Stomach (tissue), 8 donors: ENCODE measurements at regions not wholly inside any gene's neighbourhood (a gene's known extent, or its start where the extent isn't known, plus 50 kb on each side); places are given as distances from the start of the nearest gene placed in this dataset.

ENCODE experiments used
- DNase-seq, 2 donors: peaks; one replicate each; pipeline versions ENCODE4 v3.0.0 to v3.0.0-alpha.2; 2013 to 2019
- H3K27ac ChIP-seq, 5 donors: fragments of 200-600 bp in 4 of 5; sonication (generic) in 4 of 5; one replicate each; pipeline ENCODE4 v1.5.1; 2013 to 2019; ENCODE audit warnings: mild to moderate bottlenecking in 1 of 5, moderate library complexity in 1 of 5
- H3K27me3 ChIP-seq, 3 donors: fragments of 200-600 bp; sonication (generic); one replicate each; pipeline ENCODE4 v1.5.1; 2017 to 2019; ENCODE audit warnings: mixed run types in 1 of 3
- H3K36me3 ChIP-seq, 4 donors: fragments of 200-600 bp; sonication (generic); 1 replicate in 3 of 4; 2 replicates in 1 of 4; pipeline ENCODE4 v1.5.1; 2016 to 2019
- H3K4me1 ChIP-seq, 4 donors: fragments of 200-600 bp; sonication (generic); one replicate each; pipeline ENCODE4 v1.5.1; 2016 to 2019
- H3K4me3 ChIP-seq, 4 donors: fragments of 200-600 bp; sonication (generic) in 3 of 4; one replicate each; pipeline ENCODE4 v1.5.1; 2016 to 2019; ENCODE audit warnings: mild to moderate bottlenecking in 1 of 4
- H3K9me3 ChIP-seq, 4 donors: fragments of 200-600 bp; sonication (generic); one replicate each; pipeline ENCODE4 v1.5.1; 2016 to 2019
- EP300 ChIP-seq: sonication (generic); formaldehyde crosslinking; IDR thresholded peaks from one replicate; pipeline ENCODE4 v1.6.1; 2017; ENCODE audit warnings: antibody characterized with exemption
- POLR2A ChIP-seq, 4 donors: fragments of 450-650 bp; IDR thresholded peaks; one replicate each; pipeline ENCODE4 v1.6.1; 2016; ENCODE audit warnings: antibody characterized with exemption in 4 of 4, control low read depth in 2 of 4, mild to moderate bottlenecking in 1 of 4, moderate library complexity in 1 of 4
- POLR2AphosphoS5 ChIP-seq, 3 donors: sonication (generic); formaldehyde crosslinking; IDR thresholded peaks; one replicate each; pipeline ENCODE4 v1.6.1; 2016; ENCODE audit warnings: antibody characterized with exemption in 3 of 3
- WGBS, 5 donors: extraction: QIAGEN DNeasy Blood & Tissue Kit in 3 of 5; methylation state at CpG; one replicate each; pipeline versions ENCODE4 v1.1.5 to v1.1.7; 2013 to 2018; 5-methylcytosine and 5-hydroxymethylcytosine counted together
- intact Hi-C: fragments of 100-400 bp; cut with DNase I; formaldehyde crosslinking; loops from one replicate; pipeline ENCODE4 v1.15.1; 2023; ENCODE audit warnings: low total_unique reads
- TF ChIP-seq, protein P1 (sequence below), 7 experiments: fragments of 450-650 bp in 4 of 7; fragments of 200-600 bp in 3 of 7; sonication (generic) in 3 of 7; IDR thresholded peaks; one replicate each; pipeline ENCODE4 v1.5.1; 2016 to 2019; ENCODE audit warnings: antibody characterized with exemption in 7 of 7, control low read depth in 2 of 7, mild to moderate bottlenecking in 1 of 7
- donor health status: healthy with polysubstance abuse.
- donor health status: Bipolar disorder and iron deficiency.
- donor health status: healthy.

DNA sequence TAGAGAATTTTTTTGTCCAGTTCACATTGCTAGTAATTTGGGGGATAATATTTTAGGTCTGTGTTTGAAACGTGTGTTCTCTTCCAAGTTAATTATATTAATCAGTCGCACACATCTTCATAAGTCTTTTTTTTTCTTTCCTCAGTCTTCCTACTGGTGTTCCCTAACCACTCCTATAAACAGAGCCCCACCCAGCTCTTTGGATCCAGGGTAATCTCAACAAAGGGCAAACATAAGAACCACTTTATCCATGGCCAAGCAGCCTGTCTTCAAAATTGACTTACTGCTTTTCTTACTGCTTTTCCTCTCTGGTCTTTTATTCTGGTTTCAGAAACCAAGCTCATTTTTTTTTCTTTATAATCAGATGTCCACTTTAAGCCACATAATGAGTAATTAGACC lies 266.8 kb upstream of the NECTIN3 start:
- DNase-seq = peak in 1 of 2 donors; percentile 28
- Histone ChIP-seq H3K27me3 (no peaks in the 10 kb centered on the region), H3K36me3 (no peaks in the 10 kb centered on the region), H3K4me1 (no peaks in the 10 kb centered on the region), H3K9me3 (no peaks in the 10 kb centered on the region), H3K4me3 (no peak overlapping the region), H3K27ac (no peak overlapping the region)
- 32 to 61% (median 44%) methylated on average over 2 of the region's 2 CpGs for WGBS, 5 donors
- intact Hi-C loops = no loop called here
- TF ChIP-seq POLR2AphosphoS5 (IDR thresholded peaks at IDR 0.05) (no peak), POLR2A (IDR thresholded peaks at IDR 0.05) (no peak), EP300 (no peak)
- TF ChIP-seq, protein P1, sequence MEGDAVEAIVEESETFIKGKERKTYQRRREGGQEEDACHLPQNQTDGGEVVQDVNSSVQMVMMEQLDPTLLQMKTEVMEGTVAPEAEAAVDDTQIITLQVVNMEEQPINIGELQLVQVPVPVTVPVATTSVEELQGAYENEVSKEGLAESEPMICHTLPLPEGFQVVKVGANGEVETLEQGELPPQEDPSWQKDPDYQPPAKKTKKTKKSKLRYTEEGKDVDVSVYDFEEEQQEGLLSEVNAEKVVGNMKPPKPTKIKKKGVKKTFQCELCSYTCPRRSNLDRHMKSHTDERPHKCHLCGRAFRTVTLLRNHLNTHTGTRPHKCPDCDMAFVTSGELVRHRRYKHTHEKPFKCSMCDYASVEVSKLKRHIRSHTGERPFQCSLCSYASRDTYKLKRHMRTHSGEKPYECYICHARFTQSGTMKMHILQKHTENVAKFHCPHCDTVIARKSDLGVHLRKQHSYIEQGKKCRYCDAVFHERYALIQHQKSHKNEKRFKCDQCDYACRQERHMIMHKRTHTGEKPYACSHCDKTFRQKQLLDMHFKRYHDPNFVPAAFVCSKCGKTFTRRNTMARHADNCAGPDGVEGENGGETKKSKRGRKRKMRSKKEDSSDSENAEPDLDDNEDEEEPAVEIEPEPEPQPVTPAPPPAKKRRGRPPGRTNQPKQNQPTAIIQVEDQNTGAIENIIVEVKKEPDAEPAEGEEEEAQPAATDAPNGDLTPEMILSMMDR (IDR thresholded peaks at IDR 0.05) = no peak

DNA sequence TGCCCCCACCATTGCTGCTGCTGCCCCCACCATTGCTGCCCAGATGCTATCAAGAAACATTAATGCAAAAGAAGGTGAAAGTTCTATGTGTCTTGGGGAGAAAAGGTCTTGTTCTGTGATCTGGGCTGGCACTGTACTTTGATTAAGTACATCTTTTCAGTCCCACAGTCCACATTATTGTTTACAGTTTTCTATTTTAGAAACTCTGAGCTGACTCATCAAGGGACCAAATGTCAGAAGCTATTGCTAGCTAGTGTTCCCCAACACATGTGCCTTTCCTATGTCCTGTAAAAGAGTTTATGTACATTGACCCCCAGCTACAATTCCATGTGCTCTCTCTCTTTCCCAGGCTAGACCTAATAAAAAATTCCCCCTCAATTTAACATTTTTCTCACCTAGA lies 264.7 kb upstream of the NECTIN3 start:
- no peaks in the 10 kb centered on the region for H3K9me3 ChIP-seq
- TF ChIP-seq, protein P1 (IDR thresholded peaks at IDR 0.05) = no peak
- TF ChIP-seq POLR2AphosphoS5 (IDR thresholded peaks at IDR 0.05) (no peak), POLR2A (IDR thresholded peaks at IDR 0.05) (no peak), EP300 (no peak)
- H3K27me3 ChIP-seq = no peaks in the 10 kb centered on the region
- H3K4me1 ChIP-seq = peaks cover 0 to 6% (median 2%) of the 10 kb centered on the region in 4 donors
- H3K27ac ChIP-seq = no peak overlapping the region
- intact Hi-C loops = no loop called here
- no peak for DNase-seq
- no peak overlapping the region for H3K4me3 ChIP-seq
- no peaks in the 10 kb centered on the region for H3K36me3 ChIP-seq

DNA sequence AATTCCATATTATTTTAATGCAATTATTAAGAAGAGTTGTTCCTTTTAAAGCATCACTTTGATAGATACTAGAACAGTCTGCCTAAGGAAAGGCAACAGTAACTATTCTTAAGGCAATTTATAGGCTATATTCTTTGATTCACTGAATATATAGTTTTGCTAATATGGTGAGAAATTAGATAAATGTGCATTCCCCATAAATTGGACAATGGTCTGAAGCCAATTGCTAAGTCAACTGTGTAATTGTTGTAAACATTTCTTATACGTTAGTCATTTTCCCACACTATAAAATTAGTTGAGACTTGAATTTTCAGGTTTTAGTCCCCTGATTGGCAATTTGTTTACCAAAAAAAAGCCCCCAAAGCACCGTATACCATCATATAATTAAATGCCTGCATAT lies 263.0 kb upstream of the NECTIN3 start:
- no peak overlapping the region for H3K4me3 ChIP-seq
- intact Hi-C loops = no loop called here
- H3K27me3 ChIP-seq = no peaks in the 10 kb centered on the region
- WGBS, 5 donors = 38 to 66% (median 44%) methylated on average over 2 of the region's 2 CpGs
- no peaks in the 10 kb centered on the region for H3K9me3 ChIP-seq
- no peak for TF ChIP-seq POLR2AphosphoS5 (IDR thresholded peaks at IDR 0.05)
- TF ChIP-seq, protein P1 (IDR thresholded peaks at IDR 0.05) = no peak
- no peak for TF ChIP-seq POLR2A (IDR thresholded peaks at IDR 0.05)
- no peak for TF ChIP-seq EP300
- H3K27ac ChIP-seq = no peak overlapping the region
- H3K4me1 ChIP-seq = peaks cover 0 to 6% (median 2%) of the 10 kb centered on the region in 4 donors
- DNase-seq = no peak
- H3K36me3 ChIP-seq = no peaks in the 10 kb centered on the region

DNA sequence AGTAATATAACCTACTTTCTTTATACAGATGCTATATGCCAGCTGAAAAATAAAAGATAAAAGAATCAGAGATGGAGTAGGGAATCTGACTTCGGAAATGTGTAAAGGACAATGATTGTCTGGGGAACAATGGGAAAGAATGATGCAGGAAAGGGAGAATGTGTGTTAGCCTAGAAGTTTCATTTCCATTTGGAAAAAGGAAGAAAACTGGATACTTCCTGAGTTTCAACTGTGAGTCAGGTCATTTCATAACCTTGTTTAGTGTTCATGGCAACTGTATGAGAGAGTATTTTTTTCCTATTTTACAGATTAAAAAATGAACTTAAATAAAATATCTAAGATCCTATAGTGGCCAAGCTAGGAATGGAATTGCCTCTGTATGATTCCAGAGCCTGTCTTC lies 261.3 kb upstream of the NECTIN3 start:
- intact Hi-C loops = no loop called here
- Histone ChIP-seq H3K4me1 (peaks cover 0 to 15% (median 6%) of the 10 kb centered on the region in 4 donors), H3K4me3 (no peak overlapping the region), H3K9me3 (no peaks in the 10 kb centered on the region), H3K27ac (no peak overlapping the region), H3K36me3 (no peaks in the 10 kb centered on the region), H3K27me3 (no peaks in the 10 kb centered on the region)
- no peak for DNase-seq
- WGBS, 5 donors = 31 to 86% (median 81%) methylated on average over 1 of the region's 1 CpG
- TF ChIP-seq EP300 (no peak), POLR2A (IDR thresholded peaks at IDR 0.05) (no peak), POLR2AphosphoS5 (IDR thresholded peaks at IDR 0.05) (no peak)
- TF ChIP-seq, protein P1 (IDR thresholded peaks at IDR 0.05) = no peak
